D721Med (cell line): ENCODE measurements at regions not wholly inside any gene's neighbourhood (a gene's known extent, or its start where the extent isn't known, plus 50 kb on each side); places are given as distances from the start of the nearest gene placed in this dataset.
"Not testable (repeated sequence)": the region's sequence is repeated elsewhere in the genome, so short reads cannot be mapped to it uniquely, and the experiment has no call there.

Source experiments
- DNase-seq: peaks from one replicate; pipeline ENCODE4 v3.0.0; 2011; ENCODE audit warnings: low spot score; ENCODE audit not compliant: insufficient read length
- FAIRE-seq: peaks from 2 replicates; lab custom pipeline; 2011; peaks lifted over from hg19 to GRCh38; lab: Jason Lieb, UNC
- CTCF ChIP-seq: IDR thresholded peaks from 2 replicates; pipeline ENCODE4 v1.5.1; 2012; ENCODE audit warnings: mild to moderate bottlenecking, control low read depth; ENCODE audit not compliant: insufficient read depth; ENCODE audit errors: missing control alignments

- FAIRE-seq (no peak), DNase-seq (no peak)
- TF ChIP-seq CTCF: no peak
These were observed 122.0 kb downstream of the MDH1 start for GRCh38 chr2:63710732-63711131.

GRCh38 chr2:63712748-63713147, 124.0 kb downstream of the MDH1 start:
- FAIRE-seq: no peak
- no peak for DNase-seq
- TF ChIP-seq CTCF: no peak

- FAIRE-seq (no peak), DNase-seq (no peak)
- no peak for TF ChIP-seq CTCF
These were observed 125.5 kb upstream of the UGP2 start for GRCh38 chr2:63716146-63716545.

GRCh38 chr2:63719052-63719451, 122.6 kb upstream of the UGP2 start:
- DNase-seq: no peak
- FAIRE-seq: no peak
- no peak for TF ChIP-seq CTCF

- no peak for FAIRE-seq
- DNase-seq: no peak
- no peak for TF ChIP-seq CTCF
These were observed 120.6 kb upstream of the UGP2 start for GRCh38 chr2:63721082-63721424.

GRCh38 chr2:63722284-63722683, 119.4 kb upstream of the UGP2 start:
- FAIRE-seq, DNase-seq: not testable (repeated sequence)

- no peak for TF ChIP-seq CTCF
- DNase-seq (no peak), FAIRE-seq (no peak)
These were observed 118.0 kb upstream of the UGP2 start for GRCh38 chr2:63723709-63724108.

GRCh38 chr2:63725212-63725611, 116.5 kb upstream of the UGP2 start:
- DNase-seq, FAIRE-seq: not testable (repeated sequence)
